Heart right ventricle (tissue), 16 donors: ENCODE measurements at regions not wholly inside any gene's neighbourhood (a gene's known extent, or its start where the extent isn't known, plus 50 kb on each side); places are given as distances from the start of the nearest gene placed in this dataset.
A peak's percentile ranks its signal among the peaks of the same experiment; 100 is the strongest.
"Not testable (repeated sequence)": the region's sequence is repeated elsewhere in the genome, so short reads cannot be mapped to it uniquely, and the experiment has no call there.

Experiments
- ATAC-seq, 8 donors: fragments of 200-7000 bp; cut with Tn5 transposase; one replicate each; pipeline ENCODE4 v1.9.1; 2020; ENCODE audit warnings: mild to moderate bottlenecking in 8 of 8, moderate library complexity in 8 of 8, moderate number of reproducible peaks in 1 of 8
- DNase-seq, 2 donors: peaks; one replicate each; pipeline ENCODE4 v3.0.0-alpha.2; 2020
- H3K27ac ChIP-seq, 10 donors: fragments of 200-600 bp; sonication (generic) in 2 of 10; one replicate each; pipeline versions ENCODE4 v1.5.0 to v1.8.0; 2020 to 2022; ENCODE audit warnings: mild to moderate bottlenecking in 3 of 10
- H3K27me3 ChIP-seq, 7 donors: fragments of 200-600 bp; one replicate each; pipeline ENCODE4 v1.8.0; 2021 to 2022; ENCODE audit warnings: mild to moderate bottlenecking in 2 of 7
- H3K36me3 ChIP-seq, 9 donors: fragments of 200-600 bp; sonication (generic) in 1 of 9; one replicate each; pipeline versions ENCODE4 v1.5.0 to v1.8.0; 2020 to 2022; ENCODE audit warnings: mild to moderate bottlenecking in 2 of 9
- H3K4me1 ChIP-seq, 9 donors: fragments of 200-600 bp; sonication (generic) in 1 of 9; one replicate each; pipeline versions ENCODE4 v1.5.0 to v1.8.0; 2020 to 2022; ENCODE audit warnings: mild to moderate bottlenecking in 4 of 9
- H3K4me3 ChIP-seq, 10 donors: fragments of 200-600 bp; sonication (generic) in 2 of 10; one replicate each; pipeline versions ENCODE4 v1.5.0 to v1.8.0; 2020 to 2022; ENCODE audit warnings: mild to moderate bottlenecking in 7 of 10, moderate library complexity in 2 of 10
- H3K9me3 ChIP-seq, 11 donors: fragments of 200-600 bp in 10 of 11; sonication (generic) in 2 of 11; one replicate each; pipeline versions ENCODE4 v1.5.0 to v1.8.0; 2013 to 2022; ENCODE audit warnings: mild to moderate bottlenecking in 2 of 11, control low read depth in 1 of 11, moderate library complexity in 1 of 11
- CTCF ChIP-seq, 9 donors: fragments of 200-600 bp; sonication (generic) in 2 of 9; IDR thresholded peaks; one replicate each; pipeline versions ENCODE4 v1.5.0 to v1.8.0; 2021 to 2022; ENCODE audit warnings: antibody characterized with exemption in 9 of 9, mild to moderate bottlenecking in 5 of 9, moderate library complexity in 1 of 9
- WGBS, 2 donors: extraction: QIAGEN DNeasy Blood & Tissue Kit; methylation state at CpG; one replicate each; pipeline ENCODE4 v1.1.7; 2013; ENCODE audit warnings: inconsistent platforms in 1 of 2; 5-methylcytosine and 5-hydroxymethylcytosine counted together
- intact Hi-C, 10 donors: fragments of 100-400 bp; cut with DNase I; formaldehyde crosslinking; loops; one replicate each; pipeline versions ENCODE4 v1.11.1 to v1.14.2; 2022
- donor health status: Arrhythmogenic right ventricular cardiomyopathy.
- donor health status: ischemic (EF 13 %, LVEDD 7.1; RV severe dilation, severe dysfunction).
- donor health status: healthy with polysubstance abuse.
- donor health status: DM: no; HTN: yes; CAD: no.
- donor health status: DM: no; HTN: no; CAD: no.
- donor health status: ischemic (EF 25% LVEDD 6.9; RV normal size, moderate dysfunction).
- donor health status: ischemic (EF 25% LVEDD 5.7; RV mildly dilated, moderate dysfunction).
- donor health status: healthy.
- donor health status: DM: yes; HTN: yes; CAD: no.
- donor health status: Ischemic cardiomyopathy.
- donor health status: ischemic (EF 35%, LVEDD 5.7; RV mildly dilated, moderate dysfunction).
- donor health status: nonischemic (EF 11% LVEDD 7.7; RV severe dilation, severe dysfunction).
- donor health status: DM: yes; HTN: yes; CAD: no.
- donor health status: PGD.
- donor health status: ischemic (EF 29% LVEDD 5.4; RV normal size, mild dysfunction).
- donor health status: nonischemic (EF 23%, LVEDD 6.1; RV moderate dilation, normal function).

GRCh38 chr9:42850896-42851693 is 667.6 kb downstream of the SPATA31A6 start:
- H3K27ac ChIP-seq, H3K27me3 ChIP-seq, DNase-seq, H3K4me1 ChIP-seq, ATAC-seq, H3K36me3 ChIP-seq, H3K9me3 ChIP-seq, intact Hi-C loops: not testable (repeated sequence)
- WGBS, 2 donors, result 39 to 42% methylated on average over 37 to 41 of the region's 48 CpGs
- peak overlapping the region in 3 of 10 donors; percentile 36 to 56 (median 53) for H3K4me3 ChIP-seq

GRCh38 chr9:42851701-42852100 is 668.2 kb downstream of the SPATA31A6 start:
- 14 to 17% methylated on average over 14 to 18 of the region's 23 CpGs for WGBS, 2 donors
- H3K36me3 ChIP-seq, H3K27me3 ChIP-seq, intact Hi-C loops, H3K9me3 ChIP-seq, ATAC-seq, H3K27ac ChIP-seq, DNase-seq, H3K4me1 ChIP-seq: not testable (repeated sequence)
- peak overlapping the region in 7 of 10 donors; percentile 9 to 56 (median 37) for H3K4me3 ChIP-seq

- peak; percentile 21 to 74 (median 37) for TF ChIP-seq CTCF (IDR thresholded peaks at IDR 0.05)
- H3K4me1 ChIP-seq, H3K27me3 ChIP-seq, H3K36me3 ChIP-seq, H3K9me3 ChIP-seq, intact Hi-C loops: not testable (repeated sequence)
- ATAC-seq (peak in 2 of 8 donors; percentile 76 to 88), DNase-seq (peak; percentile 53 to 64)
- WGBS, 2 donors, result 3 to 7% methylated on average over 66 of the region's 66 CpGs
- Histone ChIP-seq H3K27ac (peak overlapping the region in 1 of 10 donors; percentile 33), H3K4me3 (peak overlapping the region; percentile 6 to 56 (median 36))
Observed at GRCh38 chr9:42852133-42852930, 668.9 kb downstream of the SPATA31A6 start.

- H3K9me3 ChIP-seq, H3K36me3 ChIP-seq, H3K27ac ChIP-seq, H3K4me1 ChIP-seq, intact Hi-C loops, DNase-seq, H3K4me3 ChIP-seq, H3K27me3 ChIP-seq, ATAC-seq: not testable (repeated sequence)
- WGBS, 2 donors, result 58 to 68% methylated on average over 1 of the region's 1 CpG
Observed at GRCh38 chr9:42860133-42860532, 676.7 kb downstream of the SPATA31A6 start.

GRCh38 chr9:42862465-42862864 is 679.0 kb downstream of the SPATA31A6 start:
- H3K27me3 ChIP-seq, DNase-seq, H3K27ac ChIP-seq, ATAC-seq, H3K36me3 ChIP-seq, H3K9me3 ChIP-seq, H3K4me3 ChIP-seq, intact Hi-C loops, H3K4me1 ChIP-seq: not testable (repeated sequence)
- 57 to 65% methylated on average over 1 of the region's 1 CpG for WGBS, 2 donors
